ENCODE measurements at regions not wholly inside any gene's neighbourhood (a gene's known extent, or its start where the extent isn't known, plus 50 kb on each side); places are given as distances from the start of the nearest gene placed in this dataset.

- no peaks in the 10 kb centered on the region for H3K9me3 ChIP-seq (ENCODE audit: low read depth)
- WGBS, 2 experiments (ENCODE audit: low coverage in 1 of 2, low lambda C conversion rate in 2 of 2, missing lambda C conversion rate in 2 of 2): 27 to 34% methylated on average over 2 of the region's 2 CpGs
- H3K36me3 ChIP-seq (ENCODE audit: low read depth): no peaks in the 10 kb centered on the region
- no peaks in the 10 kb centered on the region for H3K79me2 ChIP-seq (ENCODE audit: insufficient read depth)
- H3K9me2 ChIP-seq (ENCODE audit: insufficient read depth): no peaks in the 10 kb centered on the region
- H3K27ac ChIP-seq: no peak overlapping the region
- H4K20me1 ChIP-seq (ENCODE audit: insufficient read depth): no peaks in the 10 kb centered on the region
- peak; percentile 38 for DNase-seq
- H3K4me2 ChIP-seq (ENCODE audit: unreplicated experiment): no peak overlapping the region
- H3F3A ChIP-seq (ENCODE audit: insufficient read depth): no peaks in the 10 kb centered on the region
- no peak overlapping the region for H3K9ac ChIP-seq
- peaks cover 12% of the 10 kb centered on the region for H3K4me1 ChIP-seq (ENCODE audit: insufficient read depth)
- in situ Hi-C loops (cut with MboI): no loop called here
- H3K27me3 ChIP-seq (replicated peaks; ENCODE audit: insufficient read depth): no peaks in the 10 kb centered on the region
- no peak for TF ChIP-seq EZH2 (IDR thresholded peaks at IDR 0.05; ENCODE audit: insufficient read depth, poor library complexity, severe bottlenecking)
- H3K4me3 ChIP-seq: no peak overlapping the region
- H2AFZ ChIP-seq: no peak overlapping the region
Measured at GRCh38 chr6:85068221-85068620, 303.8 kb upstream of the TBX18 start.

GRCh38 chr6:85066266-85066665 is 301.9 kb upstream of the TBX18 start:
- in situ Hi-C loops (cut with MboI): no loop called here
- TF ChIP-seq EZH2 (IDR thresholded peaks at IDR 0.05; ENCODE audit: insufficient read depth, poor library complexity, severe bottlenecking) (no peak), EZH2phosphoT487 (IDR thresholded peaks at IDR 0.05; ENCODE audit: insufficient read depth, low read depth) (no peak)
- Histone ChIP-seq H3K9ac (no peak overlapping the region), H3K9me3 (ENCODE audit: low read depth) (no peaks in the 10 kb centered on the region), H2AFZ (no peak overlapping the region), H4K20me1 (ENCODE audit: insufficient read depth) (no peaks in the 10 kb centered on the region), H3K9me2 (ENCODE audit: insufficient read depth) (no peaks in the 10 kb centered on the region), H3K4me3 (no peak overlapping the region), H3K27ac (no peak overlapping the region), H3K79me2 (ENCODE audit: insufficient read depth) (no peaks in the 10 kb centered on the region), H3K4me1 (ENCODE audit: insufficient read depth) (peaks cover 12% of the 10 kb centered on the region), H3F3A (ENCODE audit: insufficient read depth) (no peaks in the 10 kb centered on the region), H3K36me3 (ENCODE audit: low read depth) (no peaks in the 10 kb centered on the region), H3K4me2 (ENCODE audit: unreplicated experiment) (no peak overlapping the region), H3K27me3 (replicated peaks; ENCODE audit: insufficient read depth) (no peaks in the 10 kb centered on the region)
- DNase-seq: no peak
- 20 to 24% methylated on average over 5 of the region's 5 CpGs for WGBS, 2 experiments (ENCODE audit: low coverage in 1 of 2, low lambda C conversion rate in 2 of 2, missing lambda C conversion rate in 2 of 2)

- Histone ChIP-seq H3K79me2 (ENCODE audit: insufficient read depth) (no peaks in the 10 kb centered on the region), H3K4me1 (ENCODE audit: insufficient read depth) (peaks cover 12% of the 10 kb centered on the region), H3K9me3 (ENCODE audit: low read depth) (no peaks in the 10 kb centered on the region), H2AFZ (no peak overlapping the region), H4K20me1 (ENCODE audit: insufficient read depth) (no peaks in the 10 kb centered on the region), H3K9me2 (ENCODE audit: insufficient read depth) (no peaks in the 10 kb centered on the region), H3K4me3 (no peak overlapping the region), H3K4me2 (ENCODE audit: unreplicated experiment) (no peak overlapping the region), H3K27me3 (replicated peaks; ENCODE audit: insufficient read depth) (no peaks in the 10 kb centered on the region), H3K36me3 (ENCODE audit: low read depth) (no peaks in the 10 kb centered on the region), H3F3A (ENCODE audit: insufficient read depth) (no peaks in the 10 kb centered on the region), H3K9ac (no peak overlapping the region), H3K27ac (no peak overlapping the region)
- TF ChIP-seq EZH2phosphoT487 (IDR thresholded peaks at IDR 0.05; ENCODE audit: insufficient read depth, low read depth): no peak
- TF ChIP-seq EZH2 (IDR thresholded peaks at IDR 0.05; ENCODE audit: insufficient read depth, poor library complexity, severe bottlenecking): no peak
- in situ Hi-C loops (cut with MboI): no loop called here
- DNase-seq: peak; percentile 72
Measured at GRCh38 chr6:85065831-85066230, 301.4 kb upstream of the TBX18 start.

- Histone ChIP-seq H4K20me1 (ENCODE audit: insufficient read depth) (no peaks in the 10 kb centered on the region), H3K4me1 (ENCODE audit: insufficient read depth) (peaks cover 18% of the 10 kb centered on the region), H3K4me3 (no peak overlapping the region), H3K9me3 (ENCODE audit: low read depth) (no peaks in the 10 kb centered on the region), H3K79me2 (ENCODE audit: insufficient read depth) (no peaks in the 10 kb centered on the region), H3K36me3 (ENCODE audit: low read depth) (no peaks in the 10 kb centered on the region), H3F3A (ENCODE audit: insufficient read depth) (peaks cover 4% of the 10 kb centered on the region; the same call in 1 of the 2 replicates), H2AFZ (no peak overlapping the region), H3K9ac (no peak overlapping the region), H3K27me3 (replicated peaks; ENCODE audit: insufficient read depth) (no peaks in the 10 kb centered on the region), H3K9me2 (ENCODE audit: insufficient read depth) (no peaks in the 10 kb centered on the region; the same call in 1 of the 2 replicates), H3K27ac (no peak overlapping the region), H3K4me2 (ENCODE audit: unreplicated experiment) (no peak overlapping the region)
- TF ChIP-seq EZH2phosphoT487 (IDR thresholded peaks at IDR 0.05; ENCODE audit: insufficient read depth, low read depth) (no peak), EZH2 (IDR thresholded peaks at IDR 0.05; ENCODE audit: insufficient read depth, poor library complexity, severe bottlenecking) (no peak)
- no peak for DNase-seq
- WGBS, 2 experiments (ENCODE audit: low coverage in 1 of 2, low lambda C conversion rate in 2 of 2, missing lambda C conversion rate in 2 of 2): 92 to 96% methylated on average over 4 of the region's 4 CpGs
- in situ Hi-C loops (cut with MboI): no loop called here
Measured at GRCh38 chr6:85063611-85064010, 299.2 kb upstream of the TBX18 start.

GRCh38 chr6:85062884-85063283 is 298.5 kb upstream of the TBX18 start:
- Histone ChIP-seq H3K4me2 (ENCODE audit: unreplicated experiment) (no peak overlapping the region), H3K36me3 (ENCODE audit: low read depth) (no peaks in the 10 kb centered on the region), H4K20me1 (ENCODE audit: insufficient read depth) (no peaks in the 10 kb centered on the region), H2AFZ (no peak overlapping the region), H3K9me2 (ENCODE audit: insufficient read depth) (no peaks in the 10 kb centered on the region; the same call in 1 of the 2 replicates), H3F3A (ENCODE audit: insufficient read depth) (peaks cover 6% of the 10 kb centered on the region; the same call in 1 of the 2 replicates), H3K27me3 (replicated peaks; ENCODE audit: insufficient read depth) (no peaks in the 10 kb centered on the region), H3K9ac (no peak overlapping the region), H3K27ac (no peak overlapping the region), H3K4me1 (ENCODE audit: insufficient read depth) (peaks cover 20% of the 10 kb centered on the region), H3K9me3 (ENCODE audit: low read depth) (no peaks in the 10 kb centered on the region), H3K79me2 (ENCODE audit: insufficient read depth) (no peaks in the 10 kb centered on the region), H3K4me3 (no peak overlapping the region)
- 45 to 47% methylated on average over 2 of the region's 2 CpGs for WGBS, 2 experiments (ENCODE audit: low coverage in 1 of 2, low lambda C conversion rate in 2 of 2, missing lambda C conversion rate in 2 of 2)
- in situ Hi-C loops (cut with MboI): no loop called here
- TF ChIP-seq EZH2phosphoT487 (IDR thresholded peaks at IDR 0.05; ENCODE audit: insufficient read depth, low read depth) (no peak), EZH2 (IDR thresholded peaks at IDR 0.05; ENCODE audit: insufficient read depth, poor library complexity, severe bottlenecking) (no peak)
- DNase-seq: peak; percentile 48
